ENCODE measurements at regions not wholly inside any gene's neighbourhood (a gene's known extent, or its start where the extent isn't known, plus 50 kb on each side); places are given as distances from the start of the nearest gene placed in this dataset.

GRCh38 chr3:107945417-107946094, 145.3 kb downstream of the CD47 start:
- DNase-seq = no peak
- Mint-ChIP-seq H3K36me3 (ENCODE audit: low read depth) (no peaks in the 10 kb centered on the region), H3K27ac (no peak overlapping the region), H3K27me3 (ENCODE audit: insufficient read depth) (peaks cover 9% of the 10 kb centered on the region), H3K4me3 (no peak overlapping the region), H3K9me3 (no peaks in the 10 kb centered on the region), H3K4me1 (ENCODE audit: low read depth) (peaks cover 13% of the 10 kb centered on the region)
- TF ChIP-seq, protein P1, sequence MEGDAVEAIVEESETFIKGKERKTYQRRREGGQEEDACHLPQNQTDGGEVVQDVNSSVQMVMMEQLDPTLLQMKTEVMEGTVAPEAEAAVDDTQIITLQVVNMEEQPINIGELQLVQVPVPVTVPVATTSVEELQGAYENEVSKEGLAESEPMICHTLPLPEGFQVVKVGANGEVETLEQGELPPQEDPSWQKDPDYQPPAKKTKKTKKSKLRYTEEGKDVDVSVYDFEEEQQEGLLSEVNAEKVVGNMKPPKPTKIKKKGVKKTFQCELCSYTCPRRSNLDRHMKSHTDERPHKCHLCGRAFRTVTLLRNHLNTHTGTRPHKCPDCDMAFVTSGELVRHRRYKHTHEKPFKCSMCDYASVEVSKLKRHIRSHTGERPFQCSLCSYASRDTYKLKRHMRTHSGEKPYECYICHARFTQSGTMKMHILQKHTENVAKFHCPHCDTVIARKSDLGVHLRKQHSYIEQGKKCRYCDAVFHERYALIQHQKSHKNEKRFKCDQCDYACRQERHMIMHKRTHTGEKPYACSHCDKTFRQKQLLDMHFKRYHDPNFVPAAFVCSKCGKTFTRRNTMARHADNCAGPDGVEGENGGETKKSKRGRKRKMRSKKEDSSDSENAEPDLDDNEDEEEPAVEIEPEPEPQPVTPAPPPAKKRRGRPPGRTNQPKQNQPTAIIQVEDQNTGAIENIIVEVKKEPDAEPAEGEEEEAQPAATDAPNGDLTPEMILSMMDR (IDR thresholded peaks at IDR 0.05) = no peak

- no peak for DNase-seq
- Mint-ChIP-seq H3K9me3 (no peaks in the 10 kb centered on the region), H3K36me3 (ENCODE audit: low read depth) (no peaks in the 10 kb centered on the region), H3K4me1 (ENCODE audit: low read depth) (peaks cover 13% of the 10 kb centered on the region), H3K27me3 (ENCODE audit: insufficient read depth) (peaks cover 6% of the 10 kb centered on the region), H3K4me3 (peak overlapping the region; percentile 29; the same call in 1 of the 2 replicates), H3K27ac (no peak overlapping the region)
- TF ChIP-seq, protein P1 (IDR thresholded peaks at IDR 0.05) = no peak
Observed at GRCh38 chr3:107943786-107944523, 146.9 kb downstream of the CD47 start.

- H3K27me3 Mint-ChIP-seq (ENCODE audit: insufficient read depth) = peaks cover 6% of the 10 kb centered on the region
- no peak overlapping the region; the same call in 1 of the 2 replicates for H3K4me3 Mint-ChIP-seq
- no peaks in the 10 kb centered on the region for H3K36me3 Mint-ChIP-seq (ENCODE audit: low read depth)
- no peak for DNase-seq
- TF ChIP-seq, protein P1 (IDR thresholded peaks at IDR 0.05) = no peak
- no peaks in the 10 kb centered on the region for H3K9me3 Mint-ChIP-seq
- peaks cover 13% of the 10 kb centered on the region for H3K4me1 Mint-ChIP-seq (ENCODE audit: low read depth)
- H3K27ac Mint-ChIP-seq = no peak overlapping the region
Observed at GRCh38 chr3:107942951-107943749, 147.7 kb downstream of the CD47 start.

DNA sequence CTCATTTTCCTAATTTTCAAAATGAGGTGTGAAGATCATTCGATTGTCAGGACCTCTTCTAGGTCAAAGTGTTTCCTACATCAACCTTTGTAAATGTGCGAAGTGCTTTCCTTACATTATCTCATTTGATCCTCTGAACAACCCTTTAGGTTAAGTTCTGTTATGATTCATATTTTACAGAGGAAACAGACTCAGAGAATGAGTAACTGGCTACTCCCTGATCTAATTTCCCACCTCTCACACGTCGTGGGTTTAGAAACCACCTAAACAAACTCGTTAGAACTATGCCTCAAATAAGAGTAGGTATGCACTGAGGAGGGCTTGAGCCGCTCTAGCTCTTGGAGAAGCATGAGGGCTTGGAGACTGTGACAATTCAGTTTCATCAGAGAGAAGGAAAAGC, 148.6 kb downstream of the CD47 start:
- Mint-ChIP-seq H3K9me3 (no peaks in the 10 kb centered on the region), H3K4me1 (ENCODE audit: low read depth) (peaks cover 13% of the 10 kb centered on the region), H3K27ac (no peak overlapping the region), H3K36me3 (ENCODE audit: low read depth) (no peaks in the 10 kb centered on the region), H3K4me3 (no peak overlapping the region), H3K27me3 (ENCODE audit: insufficient read depth) (peaks cover 6% of the 10 kb centered on the region)
- no peak for DNase-seq
- TF ChIP-seq, protein P1 (IDR thresholded peaks at IDR 0.05) = no peak

GRCh38 chr3:107939691-107940442, 151.0 kb downstream of the CD47 start:
- peaks cover 13% of the 10 kb centered on the region for H3K4me1 Mint-ChIP-seq (ENCODE audit: low read depth)
- H3K4me3 Mint-ChIP-seq = no peak overlapping the region
- H3K9me3 Mint-ChIP-seq = no peaks in the 10 kb centered on the region
- H3K27me3 Mint-ChIP-seq (ENCODE audit: insufficient read depth) = peaks cover 6% of the 10 kb centered on the region
- TF ChIP-seq, protein P1 (IDR thresholded peaks at IDR 0.05) = no peak
- no peak for DNase-seq
- no peaks in the 10 kb centered on the region for H3K36me3 Mint-ChIP-seq (ENCODE audit: low read depth)
- H3K27ac Mint-ChIP-seq = no peak overlapping the region
